Activated naive CD4-positive, alpha-beta T cell treated with anti-CD3 and anti-CD28 coated beads, Interleukin-2, amount 50 U/mL, for 24 hours (primary cell): ENCODE measurements at regions not wholly inside any gene's neighbourhood (a gene's known extent, or its start where the extent isn't known, plus 50 kb on each side); places are given as distances from the start of the nearest gene placed in this dataset.
"Not testable (repeated sequence)": the region's sequence is repeated elsewhere in the genome, so short reads cannot be mapped to it uniquely, and the experiment has no call there.

Source experiments
- H3K27ac Mint-ChIP-seq: one replicate; pipeline ENCODE4 v1.8.0; 2021; ENCODE audit warnings: mild to moderate bottlenecking, mixed read lengths
- H3K27me3 Mint-ChIP-seq: one replicate; pipeline ENCODE4 v1.8.0; 2021; ENCODE audit warnings: mixed read lengths
- H3K36me3 Mint-ChIP-seq: one replicate; pipeline ENCODE4 v1.8.0; 2021; ENCODE audit warnings: mixed read lengths
- H3K4me1 Mint-ChIP-seq: one replicate; pipeline ENCODE4 v1.8.0; 2021; ENCODE audit warnings: mixed read lengths
- H3K4me3 Mint-ChIP-seq: one replicate; pipeline ENCODE4 v1.8.0; 2021; ENCODE audit warnings: mild to moderate bottlenecking, mixed read lengths
- H3K9me3 Mint-ChIP-seq: one replicate; pipeline ENCODE4 v1.8.0; 2021; ENCODE audit warnings: mixed read lengths

DNA sequence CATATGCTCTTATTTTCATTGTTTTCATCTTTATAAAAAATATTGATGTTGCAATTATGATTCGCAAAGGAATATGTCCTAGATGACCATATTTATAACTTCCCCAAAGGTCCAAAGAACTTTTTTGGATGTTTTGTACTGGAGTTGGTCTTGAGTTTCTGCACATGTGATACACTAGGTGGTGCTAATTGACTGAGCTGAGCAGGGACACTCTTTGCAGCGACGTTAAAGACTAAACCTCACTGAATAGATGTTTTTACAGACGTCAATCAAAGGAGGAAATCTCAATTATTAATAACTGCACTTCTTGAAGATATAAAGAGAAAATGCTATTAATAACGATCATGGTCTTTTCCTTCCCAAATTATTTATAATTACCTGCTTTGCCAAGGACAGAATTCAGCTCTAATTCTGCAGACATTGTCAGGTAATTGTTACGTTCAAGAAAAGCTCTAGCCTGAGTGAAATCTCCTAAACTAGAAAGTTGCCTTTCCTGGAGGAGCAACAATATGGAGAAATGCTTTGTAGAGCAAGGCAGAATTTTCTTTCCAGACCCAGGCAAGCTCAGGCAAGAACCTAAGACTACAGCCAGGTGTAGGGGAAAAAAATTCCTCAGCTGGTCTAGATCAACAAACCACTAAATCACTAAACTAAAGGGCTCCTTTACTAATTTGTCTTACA lies 119.3 kb upstream of the RBBP8 start:
- no peaks in the 10 kb centered on the region for H3K36me3 Mint-ChIP-seq
- H3K4me3 Mint-ChIP-seq = no peak overlapping the region
- no peaks in the 10 kb centered on the region for H3K9me3 Mint-ChIP-seq
- H3K27ac Mint-ChIP-seq = no peak overlapping the region
- H3K4me1 Mint-ChIP-seq = no peaks in the 10 kb centered on the region
- H3K27me3 Mint-ChIP-seq = peaks cover 8% of the 10 kb centered on the region

DNA sequence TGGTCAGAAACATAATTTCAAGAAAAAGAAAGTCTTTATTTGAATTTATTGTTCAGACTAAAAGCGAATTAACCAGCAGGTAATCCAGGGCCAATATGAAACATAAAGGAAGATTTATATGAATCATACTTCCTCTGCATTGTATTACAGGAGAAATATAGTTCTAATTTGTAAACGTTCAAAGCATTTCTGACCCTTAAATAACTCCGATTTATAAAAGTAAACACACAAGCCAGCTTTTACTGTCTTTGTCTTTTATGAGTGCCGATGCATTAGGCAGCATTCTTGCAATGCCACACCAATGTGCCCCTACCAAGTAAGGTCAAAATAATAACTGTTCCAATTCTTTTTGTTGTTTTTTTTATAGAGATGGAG lies 118.8 kb upstream of the RBBP8 start:
- no peak overlapping the region for H3K4me3 Mint-ChIP-seq
- H3K27ac Mint-ChIP-seq = no peak overlapping the region
- no peaks in the 10 kb centered on the region for H3K4me1 Mint-ChIP-seq
- no peaks in the 10 kb centered on the region for H3K36me3 Mint-ChIP-seq
- H3K9me3 Mint-ChIP-seq = no peaks in the 10 kb centered on the region
- peaks cover 8% of the 10 kb centered on the region for H3K27me3 Mint-ChIP-seq

DNA sequence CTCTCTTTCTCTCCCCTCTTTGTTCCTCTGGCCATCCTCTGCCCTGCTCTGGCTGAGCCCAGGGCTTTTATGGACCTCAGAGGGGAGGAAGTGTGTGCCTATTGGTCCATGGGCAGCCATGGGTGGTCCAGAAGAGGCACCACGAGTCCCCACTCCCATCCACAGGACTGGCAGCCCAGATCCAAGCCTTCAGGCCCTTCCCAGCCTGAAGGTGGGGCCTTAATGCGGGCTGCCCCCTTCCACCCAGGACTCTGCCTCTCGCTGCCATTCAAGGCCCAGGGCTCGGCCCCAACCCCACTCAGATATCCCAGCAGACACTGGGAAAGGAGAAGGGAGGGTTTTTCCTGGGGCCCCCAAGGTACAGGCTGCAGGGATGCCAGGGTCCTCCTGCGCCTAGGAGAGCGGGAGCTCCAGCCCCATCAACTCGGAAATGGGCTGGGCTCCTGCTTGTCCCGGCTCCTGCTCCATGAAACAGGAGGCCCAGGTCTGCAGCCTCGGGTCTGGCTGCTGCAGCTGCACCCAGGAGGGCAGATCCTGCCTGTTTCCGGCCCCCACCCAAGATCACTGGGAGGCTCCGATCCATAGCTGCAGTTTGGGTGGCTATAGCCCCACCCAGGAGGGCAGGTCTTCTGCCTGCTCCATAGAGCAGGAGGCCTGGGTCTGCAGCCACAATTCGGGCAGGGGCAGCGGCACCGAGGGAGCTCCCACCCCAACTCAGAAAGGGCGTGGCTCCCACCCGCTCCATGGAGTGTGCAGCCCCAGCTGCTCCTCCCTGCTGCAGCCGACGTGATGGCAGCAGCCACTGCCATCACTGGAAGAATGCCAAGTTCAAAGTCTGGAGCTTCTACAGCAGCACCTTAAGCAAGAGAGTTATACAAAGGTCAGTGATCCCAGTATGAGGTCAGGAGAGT lies 116.6 kb upstream of the RBBP8 start:
- H3K36me3 Mint-ChIP-seq = no peaks in the 10 kb centered on the region
- no peak overlapping the region for H3K27ac Mint-ChIP-seq
- H3K4me1 Mint-ChIP-seq = no peaks in the 10 kb centered on the region
- no peak overlapping the region for H3K4me3 Mint-ChIP-seq
- H3K27me3 Mint-ChIP-seq = peaks cover 6% of the 10 kb centered on the region
- H3K9me3 Mint-ChIP-seq = no peaks in the 10 kb centered on the region

GRCh38 chr18:22817844-22818243 lies 115.3 kb upstream of the RBBP8 start:
- no peak overlapping the region for H3K27ac Mint-ChIP-seq
- no peak overlapping the region for H3K4me3 Mint-ChIP-seq
- peaks cover 4% of the 10 kb centered on the region for H3K27me3 Mint-ChIP-seq
- no peaks in the 10 kb centered on the region for H3K4me1 Mint-ChIP-seq
- no peaks in the 10 kb centered on the region for H3K36me3 Mint-ChIP-seq
- no peaks in the 10 kb centered on the region for H3K9me3 Mint-ChIP-seq

DNA sequence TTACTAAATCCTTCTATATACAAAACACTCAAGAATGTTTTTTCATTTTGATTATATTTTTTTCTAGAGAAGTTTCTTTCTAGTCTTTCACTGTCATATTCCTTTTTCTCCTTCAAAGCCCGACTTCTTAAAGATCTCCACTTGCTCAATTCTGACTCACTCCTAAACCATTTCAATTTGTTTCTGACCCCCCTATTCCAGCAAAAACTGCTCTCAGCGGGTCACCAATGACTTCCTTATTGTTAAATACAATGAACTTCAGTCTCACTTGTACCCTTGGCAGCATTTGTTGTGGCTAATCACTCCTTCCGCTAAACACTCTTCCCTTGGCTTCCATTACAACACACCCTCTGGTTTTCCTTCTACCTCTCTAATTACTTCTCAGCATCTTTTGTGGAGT lies 111.1 kb upstream of the RBBP8 start:
- Mint-ChIP-seq H3K4me1 (no peaks in the 10 kb centered on the region), H3K27me3 (no peaks in the 10 kb centered on the region), H3K27ac (no peak overlapping the region), H3K36me3 (no peaks in the 10 kb centered on the region), H3K4me3 (no peak overlapping the region), H3K9me3 (no peaks in the 10 kb centered on the region)

- no peak overlapping the region for H3K4me3 Mint-ChIP-seq
- H3K9me3 Mint-ChIP-seq = peaks cover 4% of the 10 kb centered on the region
- H3K36me3 Mint-ChIP-seq = no peaks in the 10 kb centered on the region
- peaks cover 4% of the 10 kb centered on the region for H3K27me3 Mint-ChIP-seq
- no peak overlapping the region for H3K27ac Mint-ChIP-seq
- H3K4me1 Mint-ChIP-seq = no peaks in the 10 kb centered on the region
Measured at GRCh38 chr18:22822841-22823508, 110.2 kb upstream of the RBBP8 start.

DNA sequence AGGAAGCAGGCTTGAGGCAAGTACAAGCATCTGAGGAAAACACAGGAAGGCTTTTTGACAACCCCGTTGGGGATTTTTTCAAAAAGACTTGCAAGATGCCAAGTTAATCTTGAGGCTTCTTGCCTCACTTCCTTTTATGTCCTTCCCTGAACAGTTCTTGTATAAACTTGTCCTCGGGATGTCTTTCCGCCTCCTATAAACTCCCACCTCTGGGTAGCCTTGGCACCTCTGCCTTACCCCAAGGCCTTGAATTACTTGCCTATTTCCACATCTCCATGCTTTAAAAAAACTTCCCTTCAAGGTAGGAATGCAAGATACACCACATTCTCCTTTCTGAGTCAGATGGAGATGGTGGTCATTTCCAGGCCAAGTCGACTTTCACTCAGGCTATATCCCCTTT lies 106.4 kb upstream of the RBBP8 start:
- H3K4me3 Mint-ChIP-seq = no peak overlapping the region
- peaks cover 7% of the 10 kb centered on the region for H3K27me3 Mint-ChIP-seq
- H3K36me3 Mint-ChIP-seq = no peaks in the 10 kb centered on the region
- H3K4me1 Mint-ChIP-seq = peaks cover 7% of the 10 kb centered on the region
- no peak overlapping the region for H3K27ac Mint-ChIP-seq
- H3K9me3 Mint-ChIP-seq = peaks cover 6% of the 10 kb centered on the region

GRCh38 chr18:22827216-22827615 lies 105.9 kb upstream of the RBBP8 start:
- H3K4me1 Mint-ChIP-seq = peaks cover 9% of the 10 kb centered on the region
- no peak overlapping the region for H3K27ac Mint-ChIP-seq
- H3K27me3 Mint-ChIP-seq = peaks cover 9% of the 10 kb centered on the region
- peaks cover 6% of the 10 kb centered on the region for H3K9me3 Mint-ChIP-seq
- H3K4me3 Mint-ChIP-seq = no peak overlapping the region
- H3K36me3 Mint-ChIP-seq = no peaks in the 10 kb centered on the region

GRCh38 chr18:22827741-22828140 lies 105.4 kb upstream of the RBBP8 start:
- peaks cover 9% of the 10 kb centered on the region for H3K27me3 Mint-ChIP-seq
- no peak overlapping the region for H3K27ac Mint-ChIP-seq
- no peaks in the 10 kb centered on the region for H3K36me3 Mint-ChIP-seq
- no peak overlapping the region for H3K4me3 Mint-ChIP-seq
- peaks cover 6% of the 10 kb centered on the region for H3K9me3 Mint-ChIP-seq
- peaks cover 9% of the 10 kb centered on the region for H3K4me1 Mint-ChIP-seq

- Mint-ChIP-seq H3K4me3 (no peak overlapping the region), H3K27me3 (peaks cover 9% of the 10 kb centered on the region), H3K9me3 (peaks cover 6% of the 10 kb centered on the region), H3K4me1 (peaks cover 9% of the 10 kb centered on the region), H3K36me3 (no peaks in the 10 kb centered on the region), H3K27ac (no peak overlapping the region)
Measured at GRCh38 chr18:22828171-22828570, 105.0 kb upstream of the RBBP8 start.

GRCh38 chr18:22828583-22828982 lies 104.5 kb upstream of the RBBP8 start:
- H3K4me1 Mint-ChIP-seq, H3K4me3 Mint-ChIP-seq, H3K27ac Mint-ChIP-seq, H3K36me3 Mint-ChIP-seq, H3K27me3 Mint-ChIP-seq, H3K9me3 Mint-ChIP-seq: not testable (repeated sequence)

DNA sequence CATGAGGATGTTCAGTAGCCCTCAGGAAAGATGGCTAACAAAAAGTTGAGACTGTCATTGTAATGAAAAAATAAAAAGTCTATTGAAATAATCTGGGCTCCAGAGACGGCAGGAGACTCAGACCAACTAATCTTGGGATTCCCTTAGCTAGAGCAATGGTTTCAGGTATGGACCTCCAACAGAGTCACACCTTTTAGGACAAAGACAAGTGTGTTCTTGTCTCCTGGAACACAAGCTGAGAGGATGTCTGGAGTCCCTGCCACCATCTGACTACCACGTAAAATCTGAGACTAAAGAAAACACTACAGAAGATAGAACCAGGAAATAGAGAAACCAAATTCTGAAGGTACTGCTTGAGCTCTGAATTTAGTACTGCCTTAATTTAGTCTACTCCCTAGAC lies 103.3 kb upstream of the RBBP8 start:
- peaks cover 6% of the 10 kb centered on the region for H3K9me3 Mint-ChIP-seq
- no peaks in the 10 kb centered on the region for H3K36me3 Mint-ChIP-seq
- peaks cover 9% of the 10 kb centered on the region for H3K27me3 Mint-ChIP-seq
- no peak overlapping the region for H3K4me3 Mint-ChIP-seq
- H3K4me1 Mint-ChIP-seq = peaks cover 9% of the 10 kb centered on the region
- no peak overlapping the region for H3K27ac Mint-ChIP-seq

DNA sequence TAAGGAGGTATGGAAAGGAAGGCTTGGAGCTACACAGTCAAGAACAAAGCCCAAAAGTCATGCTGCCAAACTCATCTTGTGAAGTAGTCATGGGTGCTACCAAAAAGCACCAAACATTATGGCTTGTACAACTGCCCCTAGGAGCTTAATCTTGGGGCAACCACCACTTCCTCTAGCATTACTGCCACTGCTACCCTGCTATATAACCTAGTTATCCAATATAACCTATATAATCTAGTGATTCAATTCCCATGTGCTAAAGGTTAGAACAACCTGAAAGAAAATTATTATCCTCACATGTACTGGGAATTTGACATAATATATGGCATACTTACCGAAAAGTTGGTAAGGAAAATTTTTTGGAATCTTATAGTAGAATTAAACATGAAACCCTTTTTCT lies 102.6 kb upstream of the RBBP8 start:
- H3K27me3 Mint-ChIP-seq = peaks cover 9% of the 10 kb centered on the region
- H3K9me3 Mint-ChIP-seq = peaks cover 6% of the 10 kb centered on the region
- no peak overlapping the region for H3K4me3 Mint-ChIP-seq
- H3K27ac Mint-ChIP-seq = no peak overlapping the region
- no peaks in the 10 kb centered on the region for H3K36me3 Mint-ChIP-seq
- peaks cover 9% of the 10 kb centered on the region for H3K4me1 Mint-ChIP-seq

DNA sequence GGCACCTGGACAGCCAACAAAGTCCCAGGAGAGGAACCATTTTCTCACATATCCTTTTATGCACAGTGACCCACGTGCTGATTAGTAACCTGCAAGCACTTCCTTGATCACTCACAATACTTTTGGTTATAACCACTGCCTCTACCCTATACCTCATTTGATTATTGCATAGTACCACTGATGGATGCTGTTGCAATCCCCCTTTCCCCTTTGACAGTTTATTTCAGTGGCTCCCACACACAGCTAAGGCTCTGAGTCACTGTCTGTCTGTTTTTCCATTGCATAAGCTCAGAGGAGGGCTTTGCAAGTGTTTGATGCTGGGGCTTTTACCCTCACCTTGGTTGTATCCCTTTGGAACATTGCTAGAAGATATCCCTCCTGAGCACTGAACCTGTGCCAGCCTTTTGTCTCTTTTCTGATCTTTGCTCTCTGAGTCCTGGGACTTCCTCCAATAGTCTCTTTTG lies 101.7 kb upstream of the RBBP8 start:
- Mint-ChIP-seq H3K9me3 (peaks cover 6% of the 10 kb centered on the region), H3K27me3 (peaks cover 9% of the 10 kb centered on the region), H3K36me3 (no peaks in the 10 kb centered on the region), H3K4me1 (peaks cover 9% of the 10 kb centered on the region), H3K4me3 (no peak overlapping the region), H3K27ac (peak overlapping the region; percentile 48)

DNA sequence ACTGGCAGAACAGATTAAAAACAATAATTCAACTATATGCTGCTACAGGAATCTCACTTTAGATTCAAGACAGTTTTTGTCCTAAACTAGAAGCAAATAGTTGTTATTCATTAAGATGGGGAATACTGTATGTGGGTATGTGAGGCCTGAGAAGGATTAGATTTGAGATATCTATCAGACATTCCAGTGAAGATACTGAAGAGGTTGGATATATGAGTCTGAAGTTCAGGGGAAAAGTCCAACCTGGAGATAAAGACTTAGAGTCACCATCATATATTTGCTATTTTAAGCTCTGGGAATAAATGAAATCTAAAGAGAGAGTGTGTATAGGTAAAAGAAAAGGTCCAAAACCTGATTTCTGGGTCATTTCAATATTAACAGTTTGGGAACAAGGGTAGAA lies 96.2 kb upstream of the RBBP8 start:
- H3K36me3 Mint-ChIP-seq = no peaks in the 10 kb centered on the region
- H3K4me3 Mint-ChIP-seq = no peak overlapping the region
- no peaks in the 10 kb centered on the region for H3K9me3 Mint-ChIP-seq
- no peaks in the 10 kb centered on the region for H3K4me1 Mint-ChIP-seq
- no peak overlapping the region for H3K27ac Mint-ChIP-seq
- no peaks in the 10 kb centered on the region for H3K27me3 Mint-ChIP-seq

DNA sequence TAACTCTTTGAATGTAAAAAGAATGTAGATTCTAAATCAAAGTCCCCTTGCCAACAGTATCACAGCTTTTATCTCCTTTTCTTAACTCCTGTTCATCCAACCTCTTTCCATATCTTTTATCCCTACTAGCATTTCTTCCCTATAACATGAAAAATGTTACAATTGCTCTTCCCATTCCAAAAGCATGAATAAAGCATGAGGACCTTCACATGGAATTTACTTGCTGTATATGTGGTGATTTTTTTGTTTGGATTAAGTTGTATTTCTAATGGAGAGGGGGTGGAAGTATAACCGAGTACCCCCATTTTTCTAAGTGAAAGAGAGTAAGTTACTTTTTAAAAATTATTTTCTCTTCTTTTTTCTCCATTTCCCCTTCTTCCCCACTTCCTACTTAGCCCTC lies 94.9 kb upstream of the RBBP8 start:
- no peaks in the 10 kb centered on the region for H3K4me1 Mint-ChIP-seq
- H3K27ac Mint-ChIP-seq = no peak overlapping the region
- no peaks in the 10 kb centered on the region for H3K9me3 Mint-ChIP-seq
- no peaks in the 10 kb centered on the region for H3K36me3 Mint-ChIP-seq
- no peaks in the 10 kb centered on the region for H3K27me3 Mint-ChIP-seq
- no peak overlapping the region for H3K4me3 Mint-ChIP-seq
